GM10266 (cell line): ENCODE measurements at regions not wholly inside any gene's neighbourhood (a gene's known extent, or its start where the extent isn't known, plus 50 kb on each side); places are given as distances from the start of the nearest gene placed in this dataset.

Experiments used
- DNase-seq: peaks from one replicate; pipeline ENCODE4 v3.0.0; 2012; ENCODE audit errors: extremely low spot score
- TF ChIP-seq, protein P1 (sequence below): IDR thresholded peaks from 2 replicates; pipeline ENCODE4 v1.5.1; 2012; ENCODE audit warnings: mild to moderate bottlenecking, low read depth; ENCODE audit not compliant: control insufficient read depth, insufficient read depth; ENCODE audit errors: missing control alignments

DNA sequence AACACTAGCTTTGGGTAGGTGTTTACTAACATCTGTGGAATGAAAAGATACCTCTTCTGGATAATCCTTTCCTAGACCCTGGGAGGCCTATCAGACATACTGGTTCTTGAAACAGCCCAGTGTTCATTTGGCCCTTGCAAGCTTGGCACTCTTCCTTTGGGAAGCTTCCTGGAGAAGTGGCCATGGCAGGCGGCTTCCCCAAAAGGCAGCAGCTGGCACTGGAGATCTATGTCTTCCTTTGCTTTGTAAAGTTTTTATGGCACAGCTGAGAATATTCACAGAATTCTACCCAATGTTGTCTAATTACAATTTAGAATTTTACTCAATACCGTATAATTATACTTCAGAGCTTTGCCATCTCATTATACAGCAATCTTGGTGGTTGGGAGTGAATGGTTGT is 199.2 kb upstream of the C11orf87 start:
- no peak for DNase-seq
- TF ChIP-seq, protein P1, sequence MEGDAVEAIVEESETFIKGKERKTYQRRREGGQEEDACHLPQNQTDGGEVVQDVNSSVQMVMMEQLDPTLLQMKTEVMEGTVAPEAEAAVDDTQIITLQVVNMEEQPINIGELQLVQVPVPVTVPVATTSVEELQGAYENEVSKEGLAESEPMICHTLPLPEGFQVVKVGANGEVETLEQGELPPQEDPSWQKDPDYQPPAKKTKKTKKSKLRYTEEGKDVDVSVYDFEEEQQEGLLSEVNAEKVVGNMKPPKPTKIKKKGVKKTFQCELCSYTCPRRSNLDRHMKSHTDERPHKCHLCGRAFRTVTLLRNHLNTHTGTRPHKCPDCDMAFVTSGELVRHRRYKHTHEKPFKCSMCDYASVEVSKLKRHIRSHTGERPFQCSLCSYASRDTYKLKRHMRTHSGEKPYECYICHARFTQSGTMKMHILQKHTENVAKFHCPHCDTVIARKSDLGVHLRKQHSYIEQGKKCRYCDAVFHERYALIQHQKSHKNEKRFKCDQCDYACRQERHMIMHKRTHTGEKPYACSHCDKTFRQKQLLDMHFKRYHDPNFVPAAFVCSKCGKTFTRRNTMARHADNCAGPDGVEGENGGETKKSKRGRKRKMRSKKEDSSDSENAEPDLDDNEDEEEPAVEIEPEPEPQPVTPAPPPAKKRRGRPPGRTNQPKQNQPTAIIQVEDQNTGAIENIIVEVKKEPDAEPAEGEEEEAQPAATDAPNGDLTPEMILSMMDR, result no peak

GRCh38 chr11:109223451-109223850 is 198.5 kb upstream of the C11orf87 start:
- TF ChIP-seq, protein P1, result no peak
- DNase-seq, result no peak

DNA sequence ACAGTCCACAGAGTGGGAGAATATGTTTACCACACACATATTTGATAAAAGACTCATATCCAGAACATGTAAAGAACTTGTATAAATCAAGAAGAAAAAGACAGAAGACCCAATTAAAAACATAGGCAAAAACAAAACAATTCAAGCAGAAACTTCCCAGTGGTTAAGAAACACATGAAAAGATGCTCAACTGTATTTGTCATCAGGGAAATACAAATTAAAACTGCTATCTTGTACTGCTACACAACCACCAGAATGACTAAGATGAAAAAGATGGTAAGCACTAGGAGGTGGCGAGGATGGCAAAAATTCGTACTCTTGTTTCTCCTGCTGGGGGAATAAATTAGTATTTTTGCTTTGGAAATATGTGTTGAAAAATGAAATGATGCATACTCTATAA is 192.3 kb upstream of the C11orf87 start:
- DNase-seq, result no peak
- TF ChIP-seq, protein P1, result no peak

GRCh38 chr11:109236188-109236587 is 185.8 kb upstream of the C11orf87 start:
- TF ChIP-seq, protein P1, result no peak
- no peak for DNase-seq

DNA sequence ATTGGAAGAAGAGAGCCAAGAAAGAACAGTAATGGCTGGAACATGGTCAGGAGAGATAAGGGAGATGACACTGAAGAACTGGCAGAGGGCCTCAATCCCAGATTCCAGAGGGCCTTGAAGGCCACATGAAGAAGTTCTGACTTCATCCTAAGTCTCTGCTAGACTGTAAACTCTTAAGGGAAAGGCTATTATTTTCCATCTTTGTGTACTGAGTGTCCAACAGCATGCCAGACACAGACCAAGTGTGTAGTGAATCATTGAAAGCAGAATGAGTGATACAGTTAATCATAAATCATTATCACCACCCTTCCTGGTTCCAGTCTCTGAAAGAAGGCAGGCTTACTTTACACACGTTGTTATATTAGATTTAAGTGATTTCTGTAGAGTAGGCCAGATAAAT is 185.3 kb upstream of the C11orf87 start:
- TF ChIP-seq, protein P1, result no peak
- no peak for DNase-seq

DNA sequence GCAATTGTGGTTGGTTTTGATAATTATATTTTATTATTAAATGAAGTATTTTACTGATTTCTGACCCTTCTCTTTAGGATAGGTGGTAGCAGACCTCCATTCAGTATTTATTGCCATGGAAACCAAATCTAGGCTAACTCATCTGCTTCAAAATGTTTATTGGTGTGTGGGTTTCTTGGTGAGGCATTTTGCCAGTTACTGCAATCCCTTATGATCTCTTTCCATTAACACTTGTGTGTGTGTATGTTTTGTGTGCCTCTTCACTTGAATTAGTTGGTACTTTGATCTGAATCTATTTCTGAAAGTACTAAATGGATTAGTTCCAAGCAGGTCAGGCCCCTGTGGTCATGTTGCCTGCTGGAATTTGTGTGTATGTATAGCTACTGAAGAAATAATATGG is 184.4 kb upstream of the C11orf87 start:
- TF ChIP-seq, protein P1, result no peak
- DNase-seq, result no peak

GRCh38 chr11:109241988-109242536 is 179.9 kb upstream of the C11orf87 start:
- no peak for DNase-seq
- TF ChIP-seq, protein P1, result no peak
